Spleen (tissue), 11 donors: ENCODE measurements at regions not wholly inside any gene's neighbourhood (a gene's known extent, or its start where the extent isn't known, plus 50 kb on each side); places are given as distances from the start of the nearest gene placed in this dataset.

Experiments
- DNase-seq: peaks from one replicate; pipeline ENCODE4 v3.0.0-alpha.2; 2020
- H3K27ac ChIP-seq, 8 donors: fragments of 200-600 bp; sonication (generic) in 7 of 8; 1 replicate in 4 of 8; 2 replicates in 4 of 8; pipeline versions ENCODE4 v1.5.0 to v1.8.0; 2016 to 2021; ENCODE audit warnings: inconsistent platforms in 4 of 8, mild to moderate bottlenecking in 4 of 8, moderate library complexity in 1 of 8
- H3K27me3 ChIP-seq, 7 donors: fragments of 200-600 bp; sonication (generic) in 6 of 7; replicated peaks in 1 of 7; 1 replicate in 4 of 7; 2 replicates in 3 of 7; pipeline versions ENCODE4 v1.5.0 to v1.8.0; 2016 to 2021; ENCODE audit warnings: inconsistent platforms in 3 of 7, mild to moderate bottlenecking in 1 of 7
- H3K36me3 ChIP-seq, 6 donors: fragments of 200-600 bp; sonication (generic) in 5 of 6; 1 replicate in 4 of 6; 2 replicates in 2 of 6; pipeline versions ENCODE4 v1.5.0 to v1.8.0; 2016 to 2021; ENCODE audit warnings: inconsistent platforms in 2 of 6
- H3K4me1 ChIP-seq, 6 donors: fragments of 200-600 bp; sonication (generic) in 5 of 6; 1 replicate in 3 of 6; 2 replicates in 3 of 6; pipeline versions ENCODE4 v1.5.0 to v1.8.0; 2016 to 2021; ENCODE audit warnings: inconsistent platforms in 3 of 6
- H3K4me3 ChIP-seq, 8 donors: fragments of 200-600 bp; sonication (generic) in 7 of 8; 1 replicate in 4 of 8; 2 replicates in 4 of 8; pipeline versions ENCODE4 v1.5.0 to v1.8.0; 2016 to 2021; ENCODE audit warnings: inconsistent platforms in 4 of 8, mild to moderate bottlenecking in 4 of 8, moderate library complexity in 2 of 8
- H3K9me3 ChIP-seq, 8 donors: fragments of 200-600 bp; sonication (generic) in 7 of 8; 1 replicate in 4 of 8; 2 replicates in 4 of 8; pipeline versions ENCODE4 v1.5.0 to v1.8.0; 2016 to 2021; ENCODE audit warnings: inconsistent platforms in 4 of 8
- CTCF ChIP-seq, 11 experiments: fragments of 200-600 bp in 7 of 11; fragments of 450-650 bp in 4 of 11; sonication (generic) in 4 of 11; IDR thresholded peaks in 8 of 11; conservative IDR thresholded peaks in 3 of 11; 1 replicate in 7 of 11; 2 replicates in 4 of 11; pipeline versions ENCODE4 v1.4.0 to v1.8.0; 2016 to 2021; ENCODE audit warnings: antibody characterized with exemption in 11 of 11, inconsistent platforms in 4 of 11, mild to moderate bottlenecking in 1 of 11
- POLR2A ChIP-seq, 3 donors: fragments of 450-650 bp; IDR thresholded peaks; one replicate each; pipeline ENCODE4 v1.5.1; 2017; ENCODE audit warnings: antibody characterized with exemption in 3 of 3, mild to moderate bottlenecking in 1 of 3
- POLR2AphosphoS5 ChIP-seq, 3 donors: sonication (generic); formaldehyde crosslinking; IDR thresholded peaks; one replicate each; pipeline ENCODE4 v1.5.1; 2017; ENCODE audit warnings: antibody characterized with exemption in 3 of 3
- WGBS, 5 donors: extraction: QIAGEN DNeasy Blood & Tissue Kit in 3 of 5; methylation state at CpG; one replicate each; pipeline versions ENCODE4 v1.1.5 to v1.1.7; 2013 to 2018; 5-methylcytosine and 5-hydroxymethylcytosine counted together
- intact Hi-C: fragments of 100-400 bp; cut with DNase I; formaldehyde crosslinking; loops from one replicate; pipeline ENCODE4 v1.15.0; 2023; ENCODE audit warnings: low total_unique reads
- donor health status: healthy with polysubstance abuse.
- donor health status: DM: no; HTN: no; CAD: no; lungs with moderate emphysema.
- donor health status: DM: no; HTN: no; CAD: no.
- donor health status: Bipolar disorder and iron deficiency.
- donor health status: healthy.
- donor health status: DM: no; HTN: no; CAD: no.
- donor health status: DM: yes; HTN: yes; CAD: no.

GRCh38 chr10:88164471-88164870 is 301.0 kb downstream of the PTEN start:
- WGBS, 5 donors: 85 to 100% (median 92%) methylated on average over 1 of the region's 1 CpG
- no peak for TF ChIP-seq CTCF (IDR thresholded peaks at IDR 0.05 in 8 of 11, conservative IDR thresholded peaks at IDR 0.05 in 3 of 11)
- TF ChIP-seq POLR2AphosphoS5 (IDR thresholded peaks at IDR 0.05): no peak
- TF ChIP-seq POLR2A (IDR thresholded peaks at IDR 0.05): no peak
- intact Hi-C loops: no loop called here
- Histone ChIP-seq H3K27me3 (no peaks in the 10 kb centered on the region), H3K4me1 (peaks cover 0 to 6% (median 0%) of the 10 kb centered on the region in 6 donors), H3K4me3 (no peak overlapping the region), H3K27ac (no peak overlapping the region), H3K36me3 (no peaks in the 10 kb centered on the region), H3K9me3 (peaks cover 0 to 11% (median 3%) of the 10 kb centered on the region in 8 donors)
- DNase-seq: no peak

GRCh38 chr10:88165849-88166271 is 302.4 kb downstream of the PTEN start:
- H3K27ac ChIP-seq: no peak overlapping the region
- no peaks in the 10 kb centered on the region for H3K27me3 ChIP-seq
- WGBS, 5 donors: 89 to 94% (median 91%) methylated on average over 7 of the region's 7 CpGs
- intact Hi-C loops: no loop called here
- no peak for DNase-seq
- H3K4me1 ChIP-seq: peaks cover 0 to 6% (median 0%) of the 10 kb centered on the region in 6 donors
- no peaks in the 10 kb centered on the region for H3K36me3 ChIP-seq
- H3K9me3 ChIP-seq: peaks cover 0 to 11% (median 3%) of the 10 kb centered on the region in 8 donors
- H3K4me3 ChIP-seq: no peak overlapping the region
- TF ChIP-seq POLR2AphosphoS5 (IDR thresholded peaks at IDR 0.05): no peak
- TF ChIP-seq CTCF (IDR thresholded peaks at IDR 0.05 in 8 of 11, conservative IDR thresholded peaks at IDR 0.05 in 3 of 11): no peak
- TF ChIP-seq POLR2A (IDR thresholded peaks at IDR 0.05): no peak

- Histone ChIP-seq H3K4me3 (no peak overlapping the region), H3K4me1 (no peaks in the 10 kb centered on the region), H3K9me3 (peaks cover 0 to 11% (median 3%) of the 10 kb centered on the region in 8 donors), H3K36me3 (no peaks in the 10 kb centered on the region), H3K27ac (no peak overlapping the region), H3K27me3 (no peaks in the 10 kb centered on the region)
- no peak for DNase-seq
- 94 to 99% (median 96%) methylated on average over 3 of the region's 3 CpGs for WGBS, 5 donors
- TF ChIP-seq POLR2AphosphoS5 (IDR thresholded peaks at IDR 0.05) (no peak), CTCF (IDR thresholded peaks at IDR 0.05 in 8 of 11, conservative IDR thresholded peaks at IDR 0.05 in 3 of 11) (no peak), POLR2A (IDR thresholded peaks at IDR 0.05) (no peak)
- intact Hi-C loops: no loop called here
Measured at GRCh38 chr10:88168171-88169036, 305.0 kb downstream of the PTEN start.

GRCh38 chr10:88169037-88169319 is 305.6 kb downstream of the PTEN start:
- Histone ChIP-seq H3K4me3 (no peak overlapping the region), H3K4me1 (no peaks in the 10 kb centered on the region), H3K27ac (no peak overlapping the region), H3K27me3 (no peaks in the 10 kb centered on the region), H3K9me3 (peaks cover 0 to 11% (median 3%) of the 10 kb centered on the region in 8 donors), H3K36me3 (no peaks in the 10 kb centered on the region)
- TF ChIP-seq CTCF (IDR thresholded peaks at IDR 0.05 in 8 of 11, conservative IDR thresholded peaks at IDR 0.05 in 3 of 11) (no peak), POLR2AphosphoS5 (IDR thresholded peaks at IDR 0.05) (no peak), POLR2A (IDR thresholded peaks at IDR 0.05) (no peak)
- no peak for DNase-seq
- intact Hi-C loops: no loop called here
